ENCODE measurements at regions not wholly inside any gene's neighbourhood (a gene's known extent, or its start where the extent isn't known, plus 50 kb on each side); places are given as distances from the start of the nearest gene placed in this dataset.

- no peaks in the 10 kb centered on the region for H3K36me3 ChIP-seq (ENCODE audit: control insufficient read depth in 4 of 4, insufficient read depth in 4 of 4, low read length in 4 of 4)
- no peak overlapping the region for H3K4me3 ChIP-seq
- H3K9ac ChIP-seq (ENCODE audit: insufficient read depth in 1 of 2, low read length in 2 of 2), result no peak overlapping the region
- no peak for DNase-seq
- no peak for TF ChIP-seq CTCF (IDR thresholded peaks at IDR 0.05; ENCODE audit: control extremely low read depth, extremely low read depth)
- WGBS, 2 donors, result 55 to 63% methylated on average over 2 of the region's 2 CpGs
- no peaks in the 10 kb centered on the region for H3K27me3 ChIP-seq (ENCODE audit: control insufficient read depth in 3 of 3, insufficient read depth in 3 of 3, low read length in 2 of 3)
- no peak for ATAC-seq (ENCODE audit: insufficient read depth, low FRiP score)
- H3K27ac ChIP-seq (ENCODE audit: low read depth in 1 of 2, low read length in 1 of 2), result no peak overlapping the region
- no peaks in the 10 kb centered on the region for H3K4me1 ChIP-seq (ENCODE audit: control insufficient read depth in 5 of 5, insufficient read depth in 5 of 5, low read length in 5 of 5)
- H3K9me3 ChIP-seq (ENCODE audit: control insufficient read depth in 4 of 4, insufficient read depth in 3 of 4, low read length in 3 of 4), result no peaks in the 10 kb centered on the region
These were observed 863.8 kb upstream of the PABPC4L start for GRCh38 chr4:135065366-135065765.

GRCh38 chr4:135050086-135050717 lies 848.6 kb upstream of the PABPC4L start:
- no peak for ATAC-seq (ENCODE audit: insufficient read depth, low FRiP score)
- no peak overlapping the region for H3K4me3 ChIP-seq
- WGBS, 2 donors, result 76 to 84% methylated on average over 7 of the region's 7 CpGs
- DNase-seq, result peak in 1 of 3 donors; percentile 6
- no peak overlapping the region for H3K9ac ChIP-seq (ENCODE audit: insufficient read depth in 1 of 2, low read length in 2 of 2)
- no peaks in the 10 kb centered on the region for H3K36me3 ChIP-seq (ENCODE audit: control insufficient read depth in 4 of 4, insufficient read depth in 4 of 4, low read length in 4 of 4)
- TF ChIP-seq CTCF (IDR thresholded peaks at IDR 0.05; ENCODE audit: control extremely low read depth, extremely low read depth), result no peak
- no peaks in the 10 kb centered on the region for H3K9me3 ChIP-seq (ENCODE audit: control insufficient read depth in 4 of 4, insufficient read depth in 3 of 4, low read length in 3 of 4)
- no peaks in the 10 kb centered on the region for H3K4me1 ChIP-seq (ENCODE audit: control insufficient read depth in 5 of 5, insufficient read depth in 5 of 5, low read length in 5 of 5)
- no peak overlapping the region for H3K27ac ChIP-seq (ENCODE audit: low read depth in 1 of 2, low read length in 1 of 2)
- H3K27me3 ChIP-seq (ENCODE audit: control insufficient read depth in 3 of 3, insufficient read depth in 3 of 3, low read length in 2 of 3), result no peaks in the 10 kb centered on the region

GRCh38 chr4:135032670-135033069 lies 831.1 kb upstream of the PABPC4L start:
- no peak for TF ChIP-seq CTCF (IDR thresholded peaks at IDR 0.05; ENCODE audit: control extremely low read depth, extremely low read depth)
- Histone ChIP-seq H3K9ac (ENCODE audit: insufficient read depth in 1 of 2, low read length in 2 of 2) (no peak overlapping the region), H3K4me1 (ENCODE audit: control insufficient read depth in 5 of 5, insufficient read depth in 5 of 5, low read length in 5 of 5) (no peaks in the 10 kb centered on the region), H3K27me3 (ENCODE audit: control insufficient read depth in 3 of 3, insufficient read depth in 3 of 3, low read length in 2 of 3) (no peaks in the 10 kb centered on the region), H3K36me3 (ENCODE audit: control insufficient read depth in 4 of 4, insufficient read depth in 4 of 4, low read length in 4 of 4) (no peaks in the 10 kb centered on the region), H3K27ac (ENCODE audit: low read depth in 1 of 2, low read length in 1 of 2) (no peak overlapping the region), H3K9me3 (ENCODE audit: control insufficient read depth in 4 of 4, insufficient read depth in 3 of 4, low read length in 3 of 4) (no peaks in the 10 kb centered on the region), H3K4me3 (no peak overlapping the region)
- no peak for DNase-seq
- 82 to 92% methylated on average over 1 of the region's 1 CpG for WGBS, 2 donors
- no peak for ATAC-seq (ENCODE audit: insufficient read depth, low FRiP score)

GRCh38 chr4:135015771-135016170 lies 814.2 kb upstream of the PABPC4L start:
- Histone ChIP-seq H3K4me3 (no peak overlapping the region), H3K27ac (ENCODE audit: low read depth in 1 of 2, low read length in 1 of 2) (no peak overlapping the region), H3K9ac (ENCODE audit: insufficient read depth in 1 of 2, low read length in 2 of 2) (no peak overlapping the region), H3K27me3 (ENCODE audit: control insufficient read depth in 3 of 3, insufficient read depth in 3 of 3, low read length in 2 of 3) (no peaks in the 10 kb centered on the region), H3K36me3 (ENCODE audit: control insufficient read depth in 4 of 4, insufficient read depth in 4 of 4, low read length in 4 of 4) (no peaks in the 10 kb centered on the region), H3K4me1 (ENCODE audit: control insufficient read depth in 5 of 5, insufficient read depth in 5 of 5, low read length in 5 of 5) (no peaks in the 10 kb centered on the region), H3K9me3 (ENCODE audit: control insufficient read depth in 4 of 4, insufficient read depth in 3 of 4, low read length in 3 of 4) (no peaks in the 10 kb centered on the region)
- no peak for TF ChIP-seq CTCF (IDR thresholded peaks at IDR 0.05; ENCODE audit: control extremely low read depth, extremely low read depth)
- no peak for ATAC-seq (ENCODE audit: insufficient read depth, low FRiP score)
- WGBS, 2 donors, result 86 to 89% methylated on average over 5 of the region's 5 CpGs
- no peak for DNase-seq
